NOMO-1 (cell line): ENCODE measurements at regions not wholly inside any gene's neighbourhood (a gene's known extent, or its start where the extent isn't known, plus 50 kb on each side); places are given as distances from the start of the nearest gene placed in this dataset.

ENCODE experiments used
- DNase-seq, 2 experiments: peaks; one replicate each; lab custom pipeline; 2025; ENCODE audit not compliant: unreplicated experiment in 2 of 2; lab: John Stamatoyannopoulos, UW

GRCh38 chr6:164854526-164854925 lies 454.9 kb downstream of the C6orf118 start:
- DNase-seq = no peak

GRCh38 chr6:164845773-164846172 lies 463.6 kb downstream of the C6orf118 start:
- no peak for DNase-seq

GRCh38 chr6:164842085-164842484 lies 467.3 kb downstream of the C6orf118 start:
- DNase-seq = no peak

- DNase-seq = no peak
Measured at GRCh38 chr6:164838068-164838615, 471.3 kb downstream of the C6orf118 start.

GRCh38 chr6:164836486-164836885 lies 472.9 kb downstream of the C6orf118 start:
- DNase-seq = no peak

- DNase-seq = no peak
Measured at GRCh38 chr6:164832410-164832809, 477.0 kb downstream of the C6orf118 start.

GRCh38 chr6:164827537-164827936 lies 481.9 kb downstream of the C6orf118 start:
- no peak for DNase-seq

- no peak for DNase-seq
Measured at GRCh38 chr6:164826831-164827468, 482.5 kb downstream of the C6orf118 start.

GRCh38 chr6:164825386-164825785 lies 484.0 kb downstream of the C6orf118 start:
- DNase-seq = no peak

- DNase-seq = no peak
Measured at GRCh38 chr6:164817662-164818061, 491.7 kb downstream of the C6orf118 start.

- no peak for DNase-seq
Measured at GRCh38 chr6:164812706-164813105, 496.7 kb downstream of the C6orf118 start.

GRCh38 chr6:164807125-164807524 lies 502.3 kb downstream of the C6orf118 start:
- DNase-seq = no peak

- DNase-seq = no peak
Measured at GRCh38 chr6:164795056-164795815, 514.2 kb downstream of the C6orf118 start.

GRCh38 chr6:164792666-164793065 lies 516.7 kb downstream of the C6orf118 start:
- no peak for DNase-seq

GRCh38 chr6:164791498-164791897 lies 517.9 kb downstream of the C6orf118 start:
- no peak for DNase-seq

GRCh38 chr6:164763788-164764187 lies 545.6 kb downstream of the C6orf118 start:
- no peak for DNase-seq

GRCh38 chr6:164757451-164757850 lies 552.0 kb downstream of the C6orf118 start:
- DNase-seq = no peak

GRCh38 chr6:164756723-164757122 lies 552.7 kb downstream of the C6orf118 start:
- DNase-seq = no peak

GRCh38 chr6:164756142-164756541 lies 553.3 kb downstream of the C6orf118 start:
- no peak for DNase-seq

- no peak for DNase-seq
Measured at GRCh38 chr6:164753517-164753916, 555.9 kb downstream of the C6orf118 start.

GRCh38 chr6:164751395-164751794 lies 558.0 kb downstream of the C6orf118 start:
- no peak for DNase-seq

GRCh38 chr6:164750128-164750527 lies 559.3 kb downstream of the C6orf118 start:
- DNase-seq = no peak
